ENCODE measurements at regions not wholly inside any gene's neighbourhood (a gene's known extent, or its start where the extent isn't known, plus 50 kb on each side); places are given as distances from the start of the nearest gene placed in this dataset.

DNA sequence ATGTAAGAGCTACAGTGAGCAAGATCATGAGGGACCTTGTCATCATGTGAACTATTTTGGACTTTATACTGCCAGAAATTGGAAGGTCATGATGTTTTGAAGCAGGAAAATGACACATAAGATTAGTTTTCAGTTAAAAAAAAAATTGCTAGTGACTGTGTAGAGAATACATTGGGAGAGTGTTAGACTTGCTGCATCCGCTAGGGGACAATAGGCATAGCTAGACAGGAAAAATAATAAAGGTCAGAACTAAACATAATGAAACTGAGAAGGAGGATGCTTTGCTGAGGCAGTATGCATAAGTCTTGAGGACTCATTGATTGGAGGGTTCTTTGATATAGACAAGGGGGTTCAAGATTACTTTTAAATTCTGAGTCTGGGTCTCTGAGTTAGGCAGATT, 275.8 kb upstream of the KCNH8 start:
- no peaks in the 10 kb centered on the region for H3K9me3 ChIP-seq (ENCODE audit: control insufficient read depth, low read depth, low read length)
- H3K9ac ChIP-seq (ENCODE audit: extremely low read depth, insufficient read length, low read length): no peak overlapping the region
- H3K79me1 ChIP-seq (ENCODE audit: insufficient read depth, low read depth, low read length, poor library complexity, severe bottlenecking): no peaks in the 10 kb centered on the region
- H2BK12ac ChIP-seq (ENCODE audit: insufficient read length, low read depth, low read length): no peak overlapping the region
- H4K91ac ChIP-seq (ENCODE audit: insufficient read length, low read depth, low read length): no peak overlapping the region
- TF ChIP-seq CTCF (conservative IDR thresholded peaks at IDR 0.05): no peak
- no peak overlapping the region for H4K5ac ChIP-seq (ENCODE audit: insufficient read length, low read depth, low read length)
- no peak overlapping the region for H4K8ac ChIP-seq (replicated peaks; ENCODE audit: insufficient read length, low read depth, low read length)
- H3K4me2 ChIP-seq (ENCODE audit: insufficient read depth, insufficient read length, low read length): no peak overlapping the region
- H3K23me2 ChIP-seq (ENCODE audit: insufficient read length, low read depth, low read length, poor library complexity, severe bottlenecking): no peaks in the 10 kb centered on the region
- no peak overlapping the region for H2AFZ ChIP-seq (ENCODE audit: low read length)
- no peak overlapping the region for H3K4ac ChIP-seq (ENCODE audit: low read depth, low read length)
- no peak overlapping the region for H2BK15ac ChIP-seq (ENCODE audit: low read depth, low read length)
- H2BK20ac ChIP-seq (ENCODE audit: low read depth, low read length, poor library complexity, severe bottlenecking): no peak overlapping the region
- H3K23ac ChIP-seq (ENCODE audit: insufficient read length, low read depth, low read length): no peak overlapping the region
- H3K9me3 Mint-ChIP-seq: no peaks in the 10 kb centered on the region; a peak in 1 of 5 replicates
- no peak overlapping the region for H2BK5ac ChIP-seq (ENCODE audit: insufficient read length, low read length)
- no peak overlapping the region for H2BK120ac ChIP-seq (ENCODE audit: low read depth, low read length, poor library complexity, severe bottlenecking)
- no peak overlapping the region for H3K4me3 Mint-ChIP-seq
- no peak overlapping the region for H2AK5ac ChIP-seq (ENCODE audit: insufficient read length, low read length)
- WGBS (ENCODE audit: extremely low coverage, insufficient read length, low lambda C conversion rate): no CpG with 5 or more reads among the region's 1 CpG
- no peak overlapping the region for H3T11ph ChIP-seq (ENCODE audit: low read length)
- H3K14ac ChIP-seq (ENCODE audit: insufficient read depth, low read length): no peak overlapping the region
- no peaks in the 10 kb centered on the region for H3K79me2 ChIP-seq (ENCODE audit: insufficient read depth, low read length)
- no peak overlapping the region for H3K18ac ChIP-seq (ENCODE audit: insufficient read length, low read depth, low read length)
- H3K27ac Mint-ChIP-seq: peak overlapping the region in 1 of 3 experiments; percentile 28; a peak in 1 of 7 replicates
- no peaks in the 10 kb centered on the region for H3K27me3 Mint-ChIP-seq (ENCODE audit: low read depth)
- H3K36me3 Mint-ChIP-seq (ENCODE audit: insufficient read depth in 1 of 3, low read depth in 3 of 3): no peaks in the 10 kb centered on the region
- H3K27ac ChIP-seq (ENCODE audit: insufficient read length, low read depth, low read length): no peak overlapping the region
- no peak overlapping the region for H3K56ac ChIP-seq (ENCODE audit: insufficient read length, low read depth, low read length)
- no peaks in the 10 kb centered on the region for H3K27me3 ChIP-seq (ENCODE audit: insufficient read depth, low read length)
- DNase-seq: no peak
- H4K20me1 ChIP-seq (ENCODE audit: control insufficient read depth, insufficient read depth, insufficient read length): no peaks in the 10 kb centered on the region
- peaks cover 0 to 2% of the 10 kb centered on the region in 2 experiments; a peak in 1 of 4 replicates for H3K4me1 Mint-ChIP-seq
- H3K4me1 ChIP-seq (ENCODE audit: insufficient read depth, low read length): no peaks in the 10 kb centered on the region
